ENCODE measurements at regions not wholly inside any gene's neighbourhood (a gene's known extent, or its start where the extent isn't known, plus 50 kb on each side); places are given as distances from the start of the nearest gene placed in this dataset.

GRCh38 chr14:97413022-97413539 is 615.9 kb downstream of the VRK1 start:
- no peak for TF ChIP-seq CTCF (IDR thresholded peaks at IDR 0.05; ENCODE audit: control extremely low read depth, extremely low read depth, low read depth, missing control alignments)
- CTCF ChIA-PET, result no interaction called here
- POLR2A ChIA-PET, result no interaction called here
- DNase-seq (ENCODE audit: extremely low spot score), result no peak

GRCh38 chr14:97413966-97414717 is 617.0 kb downstream of the VRK1 start:
- CTCF ChIA-PET, result no interaction called here
- DNase-seq (ENCODE audit: extremely low spot score), result no peak
- POLR2A ChIA-PET, result no interaction called here
- no peak for TF ChIP-seq CTCF (IDR thresholded peaks at IDR 0.05; ENCODE audit: control extremely low read depth, extremely low read depth, low read depth, missing control alignments)

DNA sequence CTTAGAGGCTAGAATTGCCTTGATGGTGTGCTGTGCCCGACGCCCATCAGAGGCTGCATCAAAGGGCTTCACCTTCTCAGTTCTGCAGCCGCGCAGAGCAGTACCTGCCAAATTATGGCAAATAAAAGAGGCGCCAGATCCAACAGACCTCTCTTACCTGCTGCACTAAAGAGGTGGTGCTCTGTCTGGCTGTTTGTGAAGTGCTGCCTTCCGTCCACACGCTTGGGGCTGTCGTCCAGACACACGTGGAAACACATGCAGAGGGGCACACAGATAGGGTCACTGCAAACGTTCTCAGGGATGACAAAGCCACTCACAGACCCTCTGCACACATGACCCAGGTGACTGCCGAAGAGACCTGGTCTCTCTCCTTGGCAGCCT is 617.5 kb downstream of the VRK1 start:
- POLR2A ChIA-PET, result no interaction called here
- no peak for DNase-seq (ENCODE audit: extremely low spot score)
- no peak for TF ChIP-seq CTCF (IDR thresholded peaks at IDR 0.05; ENCODE audit: control extremely low read depth, extremely low read depth, low read depth, missing control alignments)
- CTCF ChIA-PET, result no interaction called here

- CTCF ChIA-PET, result no interaction called here
- DNase-seq (ENCODE audit: extremely low spot score), result no peak
- TF ChIP-seq CTCF (IDR thresholded peaks at IDR 0.05; ENCODE audit: control extremely low read depth, extremely low read depth, low read depth, missing control alignments), result no peak
- POLR2A ChIA-PET, result no interaction called here
These were observed 618.7 kb downstream of the VRK1 start for GRCh38 chr14:97415907-97416306.

DNA sequence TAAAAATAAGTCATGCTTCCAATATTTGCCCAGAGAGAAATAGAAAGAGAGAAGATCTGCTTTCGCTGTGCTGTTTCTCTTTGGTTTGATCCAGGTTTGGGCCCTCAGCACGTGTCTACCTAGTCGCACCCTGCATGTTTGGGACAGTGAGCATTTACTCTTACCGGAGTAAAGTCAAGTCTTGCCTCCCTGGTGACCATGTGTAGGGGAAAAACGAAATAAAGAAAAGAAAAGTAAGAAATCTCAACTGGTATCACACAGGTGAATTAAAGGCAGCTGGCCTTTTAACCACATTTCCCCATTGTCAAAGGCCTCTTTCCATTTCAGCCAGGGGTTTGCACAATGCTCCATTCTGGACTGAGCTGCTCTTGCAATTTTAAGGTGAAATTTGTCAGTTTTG is 619.4 kb downstream of the VRK1 start:
- no peak for TF ChIP-seq CTCF (IDR thresholded peaks at IDR 0.05; ENCODE audit: control extremely low read depth, extremely low read depth, low read depth, missing control alignments)
- ChIA-PET CTCF (no interaction called here), POLR2A (no interaction called here)
- no peak for DNase-seq (ENCODE audit: extremely low spot score)

DNA sequence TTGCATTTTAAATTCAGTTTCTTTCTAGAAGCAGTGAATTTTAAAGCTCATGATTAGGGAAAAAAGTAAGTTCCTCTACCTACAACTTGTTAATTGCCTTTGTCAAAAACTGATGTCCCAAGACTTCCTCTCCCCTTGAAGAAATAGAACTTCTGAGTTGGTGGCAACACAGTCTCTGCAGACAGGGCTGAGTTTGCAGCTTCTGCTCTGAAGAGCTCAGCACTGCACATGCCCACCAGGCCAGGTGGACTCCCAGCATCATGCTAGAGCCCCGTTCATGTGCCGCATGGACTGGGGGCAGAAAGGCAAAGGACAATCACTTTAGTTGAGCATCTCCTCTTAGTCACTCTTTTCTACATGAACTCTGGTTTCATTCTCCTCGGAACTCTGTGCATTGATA is 620.1 kb downstream of the VRK1 start:
- ChIA-PET POLR2A (no interaction called here), CTCF (interaction anchor here (0.9 kb wide), 1 partner anchor 28 kb away, joined by 3 read pairs; no protein-coding TSS in a partner anchor)
- DNase-seq (ENCODE audit: extremely low spot score), result no peak
- no peak for TF ChIP-seq CTCF (IDR thresholded peaks at IDR 0.05; ENCODE audit: control extremely low read depth, extremely low read depth, low read depth, missing control alignments)
